ENCODE measurements at regions not wholly inside any gene's neighbourhood (a gene's known extent, or its start where the extent isn't known, plus 50 kb on each side); places are given as distances from the start of the nearest gene placed in this dataset.
"Not testable (repeated sequence)": the region's sequence is repeated elsewhere in the genome, so short reads cannot be mapped to it uniquely, and the experiment has no call there.

- not testable (repeated sequence) for TF ChIP-seq POLR2A (IDR thresholded peaks at IDR 0.05; ENCODE audit: low read length); GATA1 (IDR thresholded peaks at IDR 0.05; ENCODE audit: low read depth, low read length)
Observed at GRCh38 chrX:90402169-90402568, 480.5 kb downstream of the TGIF2LX start.

All from erythroblast (primary cell).